ENCODE measurements at regions not wholly inside any gene's neighbourhood (a gene's known extent, or its start where the extent isn't known, plus 50 kb on each side); places are given as distances from the start of the nearest gene placed in this dataset.

DNA sequence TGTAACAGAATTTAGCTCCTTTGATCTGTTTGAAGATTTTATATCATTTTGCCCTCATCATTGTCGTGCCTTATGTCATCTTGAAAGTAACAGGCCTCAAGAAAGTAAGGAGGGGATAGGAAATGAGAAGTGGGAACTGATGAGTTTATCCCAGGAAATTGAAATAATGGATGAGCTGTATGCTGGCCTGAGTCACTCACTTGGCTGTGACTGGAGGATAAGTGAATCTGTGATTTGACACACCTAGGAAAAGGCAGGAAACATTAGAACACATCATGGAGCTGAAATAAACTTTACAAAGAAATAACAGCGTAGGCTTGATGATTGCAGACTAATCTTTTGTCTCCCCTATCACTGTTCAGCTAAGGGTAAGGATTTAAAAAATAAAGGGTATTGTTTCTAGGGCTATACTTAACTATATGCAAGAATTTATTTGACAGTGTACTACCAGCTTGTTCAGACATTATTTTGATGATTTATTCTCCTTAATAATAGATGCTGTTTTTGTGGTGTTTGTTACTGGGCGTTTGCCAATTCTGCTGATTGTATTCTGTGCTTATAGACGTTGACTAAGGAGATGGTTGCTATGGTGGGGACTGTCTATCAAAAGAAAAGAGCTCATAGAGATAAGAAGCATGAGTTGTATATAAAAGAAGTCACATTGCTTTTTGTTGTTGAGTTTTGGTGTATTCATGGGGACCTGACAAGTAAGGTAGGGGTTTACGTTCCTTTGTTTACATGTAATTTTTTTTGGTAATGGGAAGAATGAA lies 105.6 kb upstream of the ROPN1 start:
- ATAC-seq = no peak
- Histone ChIP-seq H3K4me3 (ENCODE audit: low read depth in 2 of 2, low read length in 2 of 2) (no peak overlapping the region), H3K36me3 (ENCODE audit: control insufficient read depth, insufficient read depth, low read length) (no peaks in the 10 kb centered on the region), H3K4me1 (ENCODE audit: control insufficient read depth, insufficient read depth, low read length) (no peaks in the 10 kb centered on the region), H3K9me3 (ENCODE audit: control insufficient read depth, insufficient read depth, low read depth, low read length) (no peaks in the 10 kb centered on the region), H3K27me3 (ENCODE audit: control insufficient read depth, insufficient read depth, low read length) (peaks cover 31% of the 10 kb centered on the region), H3K27ac (ENCODE audit: low read length) (no peak overlapping the region)
- in situ Hi-C loops (cut with HindIII; ENCODE audit: low pct_unique_long_range_greater_than_20kb, low sequenced_read_pairs) = no loop called here
- ChIA-PET POLR2A (no interaction called here), CTCF (interaction anchor here (0.5 kb wide), 1 partner anchor 984 kb away, joined by 3 read pairs; no protein-coding TSS in a partner anchor)
- intact Hi-C loops (cut with micrococcal nuclease; ENCODE audit: unreplicated experiment) = loop anchor here (10.0 kb wide), 1 partner anchor 367 kb away; no protein-coding TSS in a partner anchor
- no peak for DNase-seq (ENCODE audit: low read depth, low spot score)
- TF ChIP-seq, protein P1, sequence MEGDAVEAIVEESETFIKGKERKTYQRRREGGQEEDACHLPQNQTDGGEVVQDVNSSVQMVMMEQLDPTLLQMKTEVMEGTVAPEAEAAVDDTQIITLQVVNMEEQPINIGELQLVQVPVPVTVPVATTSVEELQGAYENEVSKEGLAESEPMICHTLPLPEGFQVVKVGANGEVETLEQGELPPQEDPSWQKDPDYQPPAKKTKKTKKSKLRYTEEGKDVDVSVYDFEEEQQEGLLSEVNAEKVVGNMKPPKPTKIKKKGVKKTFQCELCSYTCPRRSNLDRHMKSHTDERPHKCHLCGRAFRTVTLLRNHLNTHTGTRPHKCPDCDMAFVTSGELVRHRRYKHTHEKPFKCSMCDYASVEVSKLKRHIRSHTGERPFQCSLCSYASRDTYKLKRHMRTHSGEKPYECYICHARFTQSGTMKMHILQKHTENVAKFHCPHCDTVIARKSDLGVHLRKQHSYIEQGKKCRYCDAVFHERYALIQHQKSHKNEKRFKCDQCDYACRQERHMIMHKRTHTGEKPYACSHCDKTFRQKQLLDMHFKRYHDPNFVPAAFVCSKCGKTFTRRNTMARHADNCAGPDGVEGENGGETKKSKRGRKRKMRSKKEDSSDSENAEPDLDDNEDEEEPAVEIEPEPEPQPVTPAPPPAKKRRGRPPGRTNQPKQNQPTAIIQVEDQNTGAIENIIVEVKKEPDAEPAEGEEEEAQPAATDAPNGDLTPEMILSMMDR (IDR thresholded peaks at IDR 0.05) = no peak
- TF ChIP-seq, protein P2, sequence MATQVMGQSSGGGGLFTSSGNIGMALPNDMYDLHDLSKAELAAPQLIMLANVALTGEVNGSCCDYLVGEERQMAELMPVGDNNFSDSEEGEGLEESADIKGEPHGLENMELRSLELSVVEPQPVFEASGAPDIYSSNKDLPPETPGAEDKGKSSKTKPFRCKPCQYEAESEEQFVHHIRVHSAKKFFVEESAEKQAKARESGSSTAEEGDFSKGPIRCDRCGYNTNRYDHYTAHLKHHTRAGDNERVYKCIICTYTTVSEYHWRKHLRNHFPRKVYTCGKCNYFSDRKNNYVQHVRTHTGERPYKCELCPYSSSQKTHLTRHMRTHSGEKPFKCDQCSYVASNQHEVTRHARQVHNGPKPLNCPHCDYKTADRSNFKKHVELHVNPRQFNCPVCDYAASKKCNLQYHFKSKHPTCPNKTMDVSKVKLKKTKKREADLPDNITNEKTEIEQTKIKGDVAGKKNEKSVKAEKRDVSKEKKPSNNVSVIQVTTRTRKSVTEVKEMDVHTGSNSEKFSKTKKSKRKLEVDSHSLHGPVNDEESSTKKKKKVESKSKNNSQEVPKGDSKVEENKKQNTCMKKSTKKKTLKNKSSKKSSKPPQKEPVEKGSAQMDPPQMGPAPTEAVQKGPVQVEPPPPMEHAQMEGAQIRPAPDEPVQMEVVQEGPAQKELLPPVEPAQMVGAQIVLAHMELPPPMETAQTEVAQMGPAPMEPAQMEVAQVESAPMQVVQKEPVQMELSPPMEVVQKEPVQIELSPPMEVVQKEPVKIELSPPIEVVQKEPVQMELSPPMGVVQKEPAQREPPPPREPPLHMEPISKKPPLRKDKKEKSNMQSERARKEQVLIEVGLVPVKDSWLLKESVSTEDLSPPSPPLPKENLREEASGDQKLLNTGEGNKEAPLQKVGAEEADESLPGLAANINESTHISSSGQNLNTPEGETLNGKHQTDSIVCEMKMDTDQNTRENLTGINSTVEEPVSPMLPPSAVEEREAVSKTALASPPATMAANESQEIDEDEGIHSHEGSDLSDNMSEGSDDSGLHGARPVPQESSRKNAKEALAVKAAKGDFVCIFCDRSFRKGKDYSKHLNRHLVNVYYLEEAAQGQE (IDR thresholded peaks at IDR 0.05; ENCODE audit: insufficient read depth in 1 of 2, low read depth in 2 of 2, low read length in 1 of 2) = no peak
- no peak for TF ChIP-seq SIN3A (IDR thresholded peaks at IDR 0.05; ENCODE audit: borderline replicate concordance, insufficient read depth, low read depth, low read length)
- no peak for TF ChIP-seq TCF7L2 (IDR thresholded peaks at IDR 0.05; ENCODE audit: low read depth, low read length)
- TF ChIP-seq POLR2AphosphoS5 (IDR thresholded peaks at IDR 0.05; ENCODE audit: low read depth, low read length) = no peak
- no TSS peak for BruUV-seq (replicated peaks)

DNA sequence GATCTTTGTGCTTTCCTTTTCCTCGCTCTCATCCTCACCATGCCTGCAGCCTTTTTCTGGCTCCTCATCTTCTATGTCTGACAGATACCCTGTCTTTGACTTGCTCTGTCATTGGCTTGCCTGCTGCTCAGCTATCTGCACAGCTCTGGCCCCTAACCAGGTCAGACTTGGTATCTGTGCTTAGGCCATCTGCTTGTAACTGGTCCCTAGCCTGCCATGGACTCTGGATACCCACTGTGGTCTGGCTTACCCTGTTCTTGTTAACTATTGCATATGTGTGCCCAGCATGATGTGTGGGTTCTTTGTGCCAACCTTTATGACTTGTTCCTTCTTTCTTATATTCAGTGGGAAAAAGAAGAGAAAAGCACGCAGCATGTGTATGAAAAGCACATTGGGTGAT lies 109.7 kb upstream of the ROPN1 start:
- DNase-seq (ENCODE audit: low read depth, low spot score) (no peak), ATAC-seq (no peak)
- intact Hi-C loops (cut with micrococcal nuclease; ENCODE audit: unreplicated experiment) (no loop called here), in situ Hi-C loops (cut with HindIII; ENCODE audit: low pct_unique_long_range_greater_than_20kb, low sequenced_read_pairs) (no loop called here)
- no peaks in the 10 kb centered on the region for H3K4me1 ChIP-seq (ENCODE audit: control insufficient read depth, insufficient read depth, low read length)
- no peak overlapping the region for H3K4me3 ChIP-seq (ENCODE audit: low read depth in 2 of 2, low read length in 2 of 2)
- BruUV-seq (replicated peaks) = no TSS peak
- TF ChIP-seq, protein P2 (IDR thresholded peaks at IDR 0.05; ENCODE audit: insufficient read depth in 1 of 2, low read depth in 2 of 2, low read length in 1 of 2) = no peak
- TF ChIP-seq POLR2AphosphoS5 (IDR thresholded peaks at IDR 0.05; ENCODE audit: low read depth, low read length) = no peak
- TF ChIP-seq, protein P1 (IDR thresholded peaks at IDR 0.05) = no peak
- no peak for TF ChIP-seq SIN3A (IDR thresholded peaks at IDR 0.05; ENCODE audit: borderline replicate concordance, insufficient read depth, low read depth, low read length)
- no peak for TF ChIP-seq TCF7L2 (IDR thresholded peaks at IDR 0.05; ENCODE audit: low read depth, low read length)
- H3K9me3 ChIP-seq (ENCODE audit: control insufficient read depth, insufficient read depth, low read depth, low read length) = no peaks in the 10 kb centered on the region
- no peaks in the 10 kb centered on the region for H3K36me3 ChIP-seq (ENCODE audit: control insufficient read depth, insufficient read depth, low read length)
- ChIA-PET POLR2A (no interaction called here), CTCF (no interaction called here)
- peaks cover 7% of the 10 kb centered on the region; the same call in 1 of the 2 replicates for H3K27me3 ChIP-seq (ENCODE audit: control insufficient read depth, insufficient read depth, low read length)
- H3K27ac ChIP-seq (ENCODE audit: low read length) = no peak overlapping the region
